HG02938 (cell line): ENCODE measurements at regions not wholly inside any gene's neighbourhood (a gene's known extent, or its start where the extent isn't known, plus 50 kb on each side); places are given as distances from the start of the nearest gene placed in this dataset.

Experiments
- ATAC-seq: cut with Tn5 transposase; IDR thresholded peaks from one replicate; pipeline ENCODE4 v1.9.1; 2021; ENCODE audit warnings: mild to moderate bottlenecking, moderate library complexity; ENCODE audit not compliant: unreplicated experiment

- no peak for ATAC-seq
Measured at GRCh38 chr5:54370982-54371381, 60.6 kb upstream of the ARL15 start.

- no peak for ATAC-seq
Measured at GRCh38 chr5:54367844-54368243, 57.5 kb upstream of the ARL15 start.

GRCh38 chr5:54366707-54367106 lies 56.3 kb upstream of the ARL15 start:
- no peak for ATAC-seq

- ATAC-seq, result no peak
Measured at GRCh38 chr5:54363669-54364068, 53.3 kb upstream of the ARL15 start.

- no peak for ATAC-seq
Measured at GRCh38 chr5:54362992-54363625, 52.7 kb upstream of the ARL15 start.

GRCh38 chr5:54362434-54362833 lies 52.1 kb upstream of the ARL15 start:
- no peak for ATAC-seq

GRCh38 chr5:54361691-54362411 lies 51.5 kb upstream of the ARL15 start:
- no peak for ATAC-seq

- no peak for ATAC-seq
Measured at GRCh38 chr5:54360925-54361662, 50.7 kb upstream of the ARL15 start.
